Endothelial cell of umbilical vein (primary cell): ENCODE measurements at regions not wholly inside any gene's neighbourhood (a gene's known extent, or its start where the extent isn't known, plus 50 kb on each side); places are given as distances from the start of the nearest gene placed in this dataset.

ENCODE experiments used
- BruUV-seq: library from RNA; stranded (reverse); fragments of 400-500 nt; replicated peaks from 2 replicates; lab custom pipeline; 2021; lab: Mats Ljungman, UMichigan
- CTCF ChIA-PET: fragments of 300-600, 350-600 bp; sonication (Branson Sonifier 250); formaldehyde crosslinking; loops from one replicate; lab custom pipeline; 2021; ENCODE audit warnings: antibody characterized with exemption, inconsistent platforms; lab: Charles Lee
- POLR2A ChIA-PET: fragments of 300-600, 350-600 bp; sonication (Branson Sonifier 250); formaldehyde crosslinking; loops from one replicate; lab custom pipeline; 2021; ENCODE audit warnings: antibody characterized with exemption, inconsistent platforms; lab: Charles Lee
- DNase-seq: peaks from one replicate; pipeline ENCODE4 v3.0.0-alpha.2; 2011; ENCODE audit warnings: low read depth, low spot score
- FAIRE-seq: peaks from 2 replicates; lab custom pipeline; 2011; peaks lifted over from hg19 to GRCh38; lab: Jason Lieb, UNC
- H2AFZ ChIP-seq: 2 replicates; pipeline ENCODE4 v1.6.0; 2012; ENCODE audit warnings: low read depth, low read length, control low read depth, inconsistent platforms
- H3K27ac ChIP-seq: 2 replicates; pipeline ENCODE4 v1.5.1; 2011; ENCODE audit warnings: low read depth, mild to moderate bottlenecking, control low read depth, low read length, moderate library complexity; ENCODE audit not compliant: insufficient read depth
- H3K27me3 ChIP-seq, 2 experiments: 2 replicates each; pipeline versions ENCODE4 v1.6.0 to v1.6.1; 2011; ENCODE audit warnings: low read length in 2 of 2, mixed read lengths in 1 of 2; ENCODE audit not compliant: control insufficient read depth in 2 of 2, insufficient read depth in 2 of 2
- H3K36me3 ChIP-seq, 2 experiments: 2 replicates in 1 of 2; 3 replicates in 1 of 2; pipeline ENCODE4 v1.5.1; 2011; ENCODE audit warnings: low read length in 2 of 2, mild to moderate bottlenecking in 1 of 2, moderate library complexity in 1 of 2; ENCODE audit not compliant: control insufficient read depth in 2 of 2, insufficient read depth in 2 of 2; ENCODE audit errors: extremely low read depth in 1 of 2
- H3K4me1 ChIP-seq: 3 replicates; pipeline ENCODE4 v1.5.1; 2011; ENCODE audit warnings: mild to moderate bottlenecking, low read length; ENCODE audit not compliant: control insufficient read depth, insufficient read depth; ENCODE audit errors: extremely low read depth
- H3K4me2 ChIP-seq: 2 replicates; pipeline ENCODE4 v1.6.1; 2011; ENCODE audit warnings: low read length, control low read depth, mixed read lengths; ENCODE audit not compliant: insufficient read depth
- H3K4me3 ChIP-seq, 3 experiments: fragments of 200-600 bp in 1 of 3; sonication (generic), shearing (Covaris generic) in 1 of 3; replicated peaks in 1 of 3; 2 replicates each; pipeline ENCODE4 v1.5.1; 2011 to 2016; ENCODE audit warnings: control low read depth in 3 of 3, low read length in 3 of 3, mild to moderate bottlenecking in 2 of 3, inconsistent platforms in 1 of 3, low read depth in 1 of 3, moderate library complexity in 1 of 3; ENCODE audit not compliant: insufficient read depth in 1 of 3
- H3K79me2 ChIP-seq: 2 replicates; pipeline ENCODE4 v1.6.0; 2012; ENCODE audit warnings: low read length, inconsistent platforms; ENCODE audit not compliant: control insufficient read depth, insufficient read depth
- H3K9ac ChIP-seq: replicated peaks from 2 replicates; pipeline ENCODE3; 2011; ENCODE audit warnings: low read length, control low read depth; ENCODE audit not compliant: insufficient read depth; ENCODE audit errors: extremely low read depth
- H3K9me1 ChIP-seq: replicated peaks from 3 replicates; pipeline ENCODE4 v1.6.0; 2011; ENCODE audit warnings: mild to moderate bottlenecking, low read length; ENCODE audit not compliant: control insufficient read depth, insufficient read depth; ENCODE audit errors: extremely low read depth
- H3K9me3 ChIP-seq: replicated peaks from 2 replicates; pipeline ENCODE4 v1.5.1; 2012; ENCODE audit warnings: low read length, inconsistent platforms; ENCODE audit not compliant: control insufficient read depth, insufficient read depth
- H4K20me1 ChIP-seq: replicated peaks from 2 replicates; pipeline ENCODE3; 2011; ENCODE audit warnings: mild to moderate bottlenecking, low read length; ENCODE audit not compliant: control insufficient read depth, insufficient read depth; ENCODE audit errors: extremely low read depth
- CTCF ChIP-seq, 2 donors: IDR thresholded peaks; 1 replicate in 1 of 2; 2 replicates in 1 of 2; pipeline ENCODE4 v1.5.1; 2011; ENCODE audit warnings: low read length in 2 of 2, mild to moderate bottlenecking in 2 of 2, moderate library complexity in 2 of 2, control low read depth in 1 of 2, inconsistent platforms in 1 of 2, low read depth in 1 of 2; ENCODE audit not compliant: insufficient read depth in 1 of 2; ENCODE audit errors: extremely low read depth in 1 of 2
- EZH2 ChIP-seq: IDR thresholded peaks from 2 replicates; pipeline ENCODE4 v1.6.1; 2012; ENCODE audit warnings: borderline replicate concordance, low read depth, mild to moderate bottlenecking, moderate library complexity, low read length, inconsistent platforms; ENCODE audit not compliant: severe bottlenecking
- FOS ChIP-seq: IDR thresholded peaks from 2 replicates; pipeline ENCODE4 v1.6.1; 2011; ENCODE audit warnings: mild to moderate bottlenecking, low read length, moderate library complexity, borderline replicate concordance; ENCODE audit not compliant: insufficient read depth
- GATA2 ChIP-seq: IDR thresholded peaks from 2 replicates; pipeline ENCODE4 v1.7.0; 2011; ENCODE audit warnings: low read depth, mild to moderate bottlenecking, moderate library complexity, mixed read lengths, low read length; ENCODE audit not compliant: insufficient read length, insufficient read depth
- JUN ChIP-seq: IDR thresholded peaks from 2 replicates; pipeline ENCODE4 v1.6.1; 2011; ENCODE audit warnings: borderline replicate concordance, low read depth; ENCODE audit not compliant: insufficient read length, insufficient read depth
- MYC ChIP-seq: IDR thresholded peaks from one replicate; pipeline ENCODE4 v1.6.1; 2011; ENCODE audit warnings: mild to moderate bottlenecking, low read depth, low read length
- POLR2A ChIP-seq: IDR thresholded peaks from 2 replicates; pipeline ENCODE4 v1.6.1; 2012; ENCODE audit warnings: low read depth, mild to moderate bottlenecking, control low read depth, low read length
- POLR2AphosphoS5 ChIP-seq: IDR thresholded peaks from 2 replicates; pipeline ENCODE4 v1.6.1; 2012; ENCODE audit warnings: low read depth, mild to moderate bottlenecking, control low read depth, low read length, moderate library complexity; ENCODE audit not compliant: insufficient read depth
- dilution Hi-C: fragments of 300-500 bp; cut with MboI; formaldehyde crosslinking; loops from one replicate; pipeline ENCODE4 v1.15.0; 2019; ENCODE audit warnings: low sequenced_read_pairs; ENCODE audit not compliant: extremely low pct_ligation_motif_present
- intact Hi-C: fragments of 100-400 bp; cut with micrococcal nuclease; formaldehyde crosslinking; loops from one replicate; pipeline ENCODE4 v1.10.0; 2022
- TF ChIP-seq, protein P1 (sequence below): IDR thresholded peaks from 2 replicates; pipeline ENCODE4 v1.6.1; 2011; ENCODE audit not compliant: insufficient read depth, insufficient read length

DNA sequence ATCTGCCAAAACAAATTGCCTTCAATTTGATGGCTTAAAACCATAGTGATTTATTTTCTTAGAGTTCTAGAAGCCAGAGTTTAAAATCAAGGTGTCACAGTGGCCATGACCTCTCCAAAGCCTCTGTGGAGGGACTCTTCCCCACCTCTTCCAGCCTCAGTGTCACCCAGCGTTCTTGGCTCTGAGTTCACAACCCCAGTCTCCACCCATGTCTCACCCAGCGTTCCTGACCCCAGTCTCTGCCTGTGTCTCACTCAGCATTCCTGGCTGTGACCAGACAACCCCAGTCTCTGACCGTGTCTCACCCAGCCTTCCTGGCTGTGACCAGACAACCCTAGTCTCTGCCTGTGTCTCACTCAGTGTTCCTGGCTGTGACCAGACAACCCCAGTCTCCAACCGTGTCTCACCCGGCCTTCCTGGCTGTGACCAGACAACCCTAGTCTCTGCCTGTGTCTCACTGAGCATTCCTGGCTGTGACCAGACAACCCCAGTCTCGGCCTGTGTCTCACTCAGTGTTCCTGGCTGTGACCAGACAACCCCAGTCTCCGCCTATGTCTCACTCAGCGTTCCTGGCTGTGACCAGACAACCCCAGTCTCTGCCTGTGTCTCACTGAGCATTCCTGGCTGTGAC, 299.3 kb downstream of the GALR1 start:
- BruUV-seq, result no TSS peak
- Histone ChIP-seq H3K9ac (no peak overlapping the region), H3K4me2 (no peak overlapping the region), H3K4me1 (no peaks in the 10 kb centered on the region), H3K27ac (no peak overlapping the region), H3K27me3 (no peaks in the 10 kb centered on the region), H4K20me1 (no peaks in the 10 kb centered on the region), H2AFZ (no peak overlapping the region), H3K79me2 (no peaks in the 10 kb centered on the region), H3K36me3 (no peaks in the 10 kb centered on the region), H3K9me3 (peaks cover 3% of the 10 kb centered on the region), H3K9me1 (no peaks in the 10 kb centered on the region), H3K4me3 (no peak overlapping the region)
- dilution Hi-C loops, result no loop called here
- TF ChIP-seq EZH2 (no peak), CTCF (IDR thresholded peaks at IDR 0.05; ENCODE audit: extremely low read depth in 1 of 2, insufficient read depth in 1 of 2, low read depth in 1 of 2, low read length in 2 of 2) (no peak), JUN (no peak), MYC (no peak), POLR2AphosphoS5 (no peak), GATA2 (no peak), FOS (no peak), POLR2A (no peak)
- TF ChIP-seq, protein P1, sequence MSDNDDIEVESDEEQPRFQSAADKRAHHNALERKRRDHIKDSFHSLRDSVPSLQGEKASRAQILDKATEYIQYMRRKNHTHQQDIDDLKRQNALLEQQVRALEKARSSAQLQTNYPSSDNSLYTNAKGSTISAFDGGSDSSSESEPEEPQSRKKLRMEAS, result no peak
- ChIA-PET CTCF (no interaction called here), POLR2A (no interaction called here)
- intact Hi-C loops, result no loop called here
- DNase-seq (no peak), FAIRE-seq (no peak)
